HL-60 (cell line): ENCODE measurements at regions not wholly inside any gene's neighbourhood (a gene's known extent, or its start where the extent isn't known, plus 50 kb on each side); places are given as distances from the start of the nearest gene placed in this dataset.

Experiments
- DNase-seq, 2 experiments: peaks; one replicate each; pipeline ENCODE4 v3.0.0-alpha.2; 2010 to 2020; ENCODE audit warnings: low read depth in 1 of 2, low spot score in 1 of 2
- H3K27ac ChIP-seq: fragments of 250-450 bp; sonication (Bioruptor Pico); replicated peaks from 2 replicates; pipeline ENCODE4 v1.5.1; 2020; ENCODE audit warnings: mild to moderate bottlenecking, moderate library complexity
- H3K27me3 ChIP-seq: fragments of 250-450 bp; sonication (Bioruptor Pico); 2 replicates; pipeline ENCODE4 v1.5.1; 2021; ENCODE audit warnings: mild to moderate bottlenecking, moderate library complexity; ENCODE audit not compliant: insufficient read depth, poor library complexity, severe bottlenecking
- H3K4me3 ChIP-seq: replicated peaks from 2 replicates; pipeline ENCODE4 v1.5.1; 2011; ENCODE audit warnings: mild to moderate bottlenecking, control low read depth, low read length; ENCODE audit not compliant: insufficient read depth
- CTCF ChIP-seq: IDR thresholded peaks from one replicate; pipeline ENCODE4 v1.5.1; 2011; ENCODE audit warnings: low read length, control low read depth, inconsistent platforms; ENCODE audit not compliant: insufficient read depth
- GABPA ChIP-seq: IDR thresholded peaks from 2 replicates; pipeline ENCODE4 v1.6.1; 2012; ENCODE audit warnings: low read depth
- POLR2AphosphoS5 ChIP-seq: IDR thresholded peaks from 2 replicates; pipeline ENCODE4 v1.6.1; 2012; ENCODE audit warnings: low read depth
- SPI1 ChIP-seq: IDR thresholded peaks from 2 replicates; pipeline ENCODE4 v1.6.1; 2012; ENCODE audit warnings: low read depth, mild to moderate bottlenecking, borderline replicate concordance
- TF ChIP-seq, protein P1 (sequence below): IDR thresholded peaks from 2 replicates; pipeline ENCODE4 v1.6.1; 2012; ENCODE audit warnings: low read depth; ENCODE audit not compliant: insufficient replicate concordance

- H3K27ac ChIP-seq: no peak overlapping the region
- H3K4me3 ChIP-seq: no peak overlapping the region
- H3K27me3 ChIP-seq: no peaks in the 10 kb centered on the region
- no peak for DNase-seq
- TF ChIP-seq, protein P1, sequence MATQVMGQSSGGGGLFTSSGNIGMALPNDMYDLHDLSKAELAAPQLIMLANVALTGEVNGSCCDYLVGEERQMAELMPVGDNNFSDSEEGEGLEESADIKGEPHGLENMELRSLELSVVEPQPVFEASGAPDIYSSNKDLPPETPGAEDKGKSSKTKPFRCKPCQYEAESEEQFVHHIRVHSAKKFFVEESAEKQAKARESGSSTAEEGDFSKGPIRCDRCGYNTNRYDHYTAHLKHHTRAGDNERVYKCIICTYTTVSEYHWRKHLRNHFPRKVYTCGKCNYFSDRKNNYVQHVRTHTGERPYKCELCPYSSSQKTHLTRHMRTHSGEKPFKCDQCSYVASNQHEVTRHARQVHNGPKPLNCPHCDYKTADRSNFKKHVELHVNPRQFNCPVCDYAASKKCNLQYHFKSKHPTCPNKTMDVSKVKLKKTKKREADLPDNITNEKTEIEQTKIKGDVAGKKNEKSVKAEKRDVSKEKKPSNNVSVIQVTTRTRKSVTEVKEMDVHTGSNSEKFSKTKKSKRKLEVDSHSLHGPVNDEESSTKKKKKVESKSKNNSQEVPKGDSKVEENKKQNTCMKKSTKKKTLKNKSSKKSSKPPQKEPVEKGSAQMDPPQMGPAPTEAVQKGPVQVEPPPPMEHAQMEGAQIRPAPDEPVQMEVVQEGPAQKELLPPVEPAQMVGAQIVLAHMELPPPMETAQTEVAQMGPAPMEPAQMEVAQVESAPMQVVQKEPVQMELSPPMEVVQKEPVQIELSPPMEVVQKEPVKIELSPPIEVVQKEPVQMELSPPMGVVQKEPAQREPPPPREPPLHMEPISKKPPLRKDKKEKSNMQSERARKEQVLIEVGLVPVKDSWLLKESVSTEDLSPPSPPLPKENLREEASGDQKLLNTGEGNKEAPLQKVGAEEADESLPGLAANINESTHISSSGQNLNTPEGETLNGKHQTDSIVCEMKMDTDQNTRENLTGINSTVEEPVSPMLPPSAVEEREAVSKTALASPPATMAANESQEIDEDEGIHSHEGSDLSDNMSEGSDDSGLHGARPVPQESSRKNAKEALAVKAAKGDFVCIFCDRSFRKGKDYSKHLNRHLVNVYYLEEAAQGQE: no peak
- TF ChIP-seq CTCF: no peak
- no peak for TF ChIP-seq POLR2AphosphoS5
- TF ChIP-seq GABPA: no peak
- no peak for TF ChIP-seq SPI1
These were observed 427.9 kb downstream of the QKI start for GRCh38 chr6:163842467-163842866.

DNA sequence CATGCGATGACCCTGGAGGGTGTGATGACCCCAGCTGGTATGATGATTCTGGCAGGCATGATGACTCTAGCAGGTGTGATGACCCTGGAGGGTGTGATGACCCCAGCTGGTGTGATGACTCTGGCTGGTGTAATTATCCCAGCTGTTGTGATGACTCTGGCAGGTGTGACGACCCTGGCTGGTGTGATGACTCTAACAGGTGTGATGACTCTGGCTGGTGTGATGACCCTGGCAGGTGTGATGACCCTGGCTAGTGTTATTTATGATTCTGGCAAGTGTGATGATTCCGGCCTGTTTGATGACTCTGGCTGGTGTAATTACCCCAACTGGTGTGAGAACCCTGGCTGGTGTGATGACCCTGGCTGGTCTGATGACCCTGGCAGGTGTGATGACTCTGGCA lies 427.2 kb downstream of the QKI start:
- no peak for DNase-seq
- Histone ChIP-seq H3K4me3 (no peak overlapping the region), H3K27ac (no peak overlapping the region), H3K27me3 (no peaks in the 10 kb centered on the region)
- TF ChIP-seq POLR2AphosphoS5: no peak
- TF ChIP-seq, protein P1: no peak
- no peak for TF ChIP-seq CTCF
- no peak for TF ChIP-seq GABPA
- TF ChIP-seq SPI1: no peak

GRCh38 chr6:163841326-163841725 lies 426.8 kb downstream of the QKI start:
- Histone ChIP-seq H3K4me3 (no peak overlapping the region), H3K27ac (no peak overlapping the region), H3K27me3 (no peaks in the 10 kb centered on the region)
- no peak for DNase-seq
- TF ChIP-seq, protein P1: no peak
- TF ChIP-seq CTCF (no peak), GABPA (no peak), SPI1 (no peak), POLR2AphosphoS5 (no peak)
